Skin of body (tissue), 1 donor: ENCODE measurements at regions not wholly inside any gene's neighbourhood (a gene's known extent, or its start where the extent isn't known, plus 50 kb on each side); places are given as distances from the start of the nearest gene placed in this dataset.

Source experiments
- DNase-seq: peaks from one replicate; lab custom pipeline; 2025; lab: John Stamatoyannopoulos, UW

DNA sequence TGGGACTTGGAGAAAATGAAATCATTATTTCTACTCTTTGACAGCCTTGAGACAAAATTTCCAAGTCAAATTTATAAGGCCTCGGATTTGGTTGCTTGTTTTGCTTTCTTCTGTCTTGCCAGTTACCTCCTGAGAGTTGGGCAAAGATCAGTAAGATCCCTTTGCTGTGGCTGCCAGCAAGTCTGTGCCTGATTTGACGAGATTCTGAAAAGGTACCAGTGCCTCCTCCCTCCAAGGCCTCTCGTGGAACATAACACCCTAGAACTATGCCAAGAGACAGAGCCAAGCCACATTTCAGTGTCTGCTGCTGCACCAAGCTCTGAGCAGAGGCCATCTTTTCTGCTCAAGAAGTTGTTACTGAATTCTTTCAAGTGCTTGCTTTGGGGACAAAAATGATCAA lies 61.0 kb downstream of the GTPBP8 start:
- DNase-seq, result peak; percentile 67

DNA sequence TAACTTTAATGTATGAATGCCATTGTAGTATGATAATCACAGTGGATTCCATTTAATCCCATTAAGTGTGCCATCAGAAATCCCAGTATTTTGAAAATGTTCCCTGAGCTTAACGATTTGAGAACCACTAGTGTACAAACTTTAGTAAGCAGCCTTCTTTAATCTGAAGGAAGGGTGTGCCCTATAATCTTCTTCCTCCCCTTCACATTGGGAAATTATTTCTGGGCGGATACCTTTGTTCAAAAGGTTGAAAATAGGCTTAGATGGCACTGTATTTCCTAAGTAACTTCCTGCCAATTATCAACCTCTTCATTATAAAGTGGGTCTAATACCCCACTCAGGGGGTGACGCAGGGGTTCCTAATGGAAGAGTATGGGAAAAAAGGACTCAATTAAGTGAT lies 62.4 kb downstream of the GTPBP8 start:
- no peak for DNase-seq

GRCh38 chr3:113054552-113054951 lies 63.8 kb downstream of the GTPBP8 start:
- no peak for DNase-seq

- no peak for DNase-seq
Measured at GRCh38 chr3:113055201-113055600, 64.4 kb downstream of the GTPBP8 start.

DNA sequence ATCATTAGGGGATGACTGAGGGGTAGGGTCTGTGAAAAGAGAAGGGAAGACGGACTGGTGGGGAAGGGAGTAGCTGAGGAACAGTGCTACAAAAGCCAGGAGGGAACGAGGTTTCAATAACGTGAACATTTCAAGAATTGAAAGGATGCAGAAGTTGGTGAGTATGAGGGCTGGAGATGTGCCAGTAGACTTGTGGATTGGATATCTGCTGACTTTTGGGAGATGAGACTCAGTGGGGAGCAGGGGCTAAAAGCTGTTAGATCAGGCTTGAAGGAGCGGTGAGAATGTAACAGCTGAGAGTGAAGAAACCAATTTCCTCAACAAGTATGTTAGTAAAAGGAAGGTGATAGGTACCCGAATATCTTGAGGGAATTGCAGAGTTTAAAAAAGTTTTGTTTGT lies 65.2 kb downstream of the GTPBP8 start:
- no peak for DNase-seq

GRCh38 chr3:113057117-113057516 lies 66.3 kb downstream of the GTPBP8 start:
- peak; percentile 33 for DNase-seq

DNA sequence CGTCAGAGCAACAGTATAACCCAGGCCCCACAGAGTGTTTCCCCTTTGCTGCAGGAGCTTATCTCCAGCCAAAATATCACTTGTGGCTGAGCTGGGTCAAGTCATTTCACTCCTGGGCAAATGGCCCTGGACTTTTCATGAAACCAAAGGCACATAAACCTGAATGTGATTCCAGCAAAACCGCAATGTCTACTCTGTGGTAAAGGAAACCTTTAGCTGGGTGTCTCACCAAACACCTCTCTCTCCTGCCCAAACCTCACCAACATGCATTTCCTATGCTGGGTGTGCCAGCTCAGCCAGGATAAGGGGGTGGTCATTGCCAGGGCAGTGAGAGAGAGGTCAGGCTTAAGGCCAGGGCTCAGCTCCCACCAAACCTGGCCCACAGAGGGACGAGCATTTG lies 67.4 kb downstream of the GTPBP8 start:
- no peak for DNase-seq

DNA sequence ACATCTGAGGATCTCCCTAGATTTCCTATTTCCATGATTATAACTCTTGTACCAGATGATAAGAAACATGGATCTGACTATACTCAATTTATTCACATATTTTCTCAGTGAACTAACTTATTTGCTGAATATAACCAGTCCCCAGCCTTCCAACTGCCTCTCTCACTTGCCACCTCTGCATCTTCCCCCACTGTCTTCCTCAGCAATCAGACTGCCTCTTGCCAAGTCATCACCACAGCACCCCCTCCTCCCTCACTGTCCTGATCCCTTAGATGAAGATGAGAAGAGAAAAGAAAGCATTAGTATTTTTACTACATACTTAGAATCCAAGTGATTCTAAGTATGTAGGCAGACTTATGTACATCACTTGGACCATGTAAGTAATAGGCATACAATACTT lies 71.9 kb downstream of the GTPBP8 start:
- DNase-seq, result no peak

DNA sequence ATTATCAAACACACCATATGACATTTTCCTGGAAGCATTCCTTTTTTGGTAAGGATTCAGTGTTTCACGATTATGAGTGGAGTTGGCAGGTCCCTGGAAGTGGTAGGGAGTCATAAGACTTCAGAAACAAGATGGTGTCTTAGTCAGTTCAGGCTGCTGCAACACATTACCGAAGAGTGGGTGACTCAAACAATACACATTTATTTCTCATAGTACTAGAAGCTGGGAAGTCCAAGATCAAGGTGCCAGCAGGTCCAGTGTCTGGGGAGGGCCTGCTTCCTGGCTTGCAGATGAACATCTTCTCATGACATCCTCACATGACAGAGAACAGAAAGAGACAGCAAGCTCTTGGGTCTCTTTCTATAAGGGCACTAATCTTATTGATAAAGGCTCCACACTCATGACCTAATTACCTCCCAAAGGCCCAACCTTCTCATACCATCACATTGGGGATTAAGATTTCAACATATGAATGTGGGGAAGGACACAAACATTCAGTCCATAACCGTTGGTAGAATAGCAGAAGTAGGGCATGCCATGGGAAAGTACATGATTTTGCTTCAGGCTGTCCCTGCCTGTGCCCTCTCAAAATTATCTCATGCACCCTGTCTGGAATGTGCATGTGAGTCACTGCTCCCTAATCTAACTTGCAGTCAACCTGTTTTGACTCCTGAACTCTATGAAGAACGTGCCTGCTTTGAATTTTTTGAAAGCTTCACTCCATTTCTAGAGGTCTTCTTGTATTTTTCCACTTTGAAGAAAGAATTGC lies 72.5 kb downstream of the GTPBP8 start:
- DNase-seq, result no peak

- no peak for DNase-seq
Measured at GRCh38 chr3:113064183-113064582, 73.4 kb downstream of the GTPBP8 start.

- DNase-seq, result no peak
Measured at GRCh38 chr3:113065336-113065735, 74.6 kb downstream of the GTPBP8 start.

- peak; percentile 92 for DNase-seq
Measured at GRCh38 chr3:113070072-113070640, 79.4 kb downstream of the GTPBP8 start.

DNA sequence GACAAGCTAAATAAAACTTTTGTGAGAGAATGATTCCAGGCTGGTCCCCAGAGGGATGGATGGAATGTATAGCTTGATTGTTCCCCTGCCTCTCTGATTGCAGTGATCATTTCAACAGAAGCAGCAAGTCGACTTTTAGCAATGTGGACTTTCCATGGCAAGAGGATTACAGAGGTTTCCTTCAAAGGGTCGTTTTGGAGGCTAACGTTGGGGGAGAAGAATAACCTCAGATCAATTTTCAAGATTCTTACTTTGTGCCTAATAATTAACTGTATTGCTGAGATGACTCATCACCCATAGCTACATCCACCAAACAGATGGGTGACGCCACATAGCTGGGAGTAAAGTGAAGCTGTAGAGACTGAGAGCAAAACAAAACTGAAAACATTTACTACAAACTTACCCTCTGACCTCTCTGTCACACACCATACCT lies 79.9 kb downstream of the GTPBP8 start:
- peak; percentile 85 for DNase-seq

DNA sequence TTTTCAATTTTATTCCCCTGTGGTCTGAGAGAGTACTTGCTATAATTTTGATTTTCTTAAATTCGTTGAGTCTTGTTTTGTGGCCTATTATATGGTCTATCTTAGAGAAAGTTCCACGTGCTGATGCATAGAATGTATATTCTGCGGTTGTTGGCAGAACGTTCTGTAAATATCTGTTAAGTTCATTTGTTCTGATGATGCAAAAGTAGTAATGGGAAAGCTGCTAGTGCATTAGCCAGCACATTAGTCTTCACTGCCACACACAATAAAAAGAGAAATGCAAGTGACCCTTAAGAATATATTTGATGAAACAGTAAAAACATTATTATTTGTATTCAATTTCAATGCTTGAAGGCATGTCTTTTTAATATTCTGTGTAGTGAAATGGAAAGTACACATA lies 84.8 kb downstream of the GTPBP8 start:
- DNase-seq, result no peak

DNA sequence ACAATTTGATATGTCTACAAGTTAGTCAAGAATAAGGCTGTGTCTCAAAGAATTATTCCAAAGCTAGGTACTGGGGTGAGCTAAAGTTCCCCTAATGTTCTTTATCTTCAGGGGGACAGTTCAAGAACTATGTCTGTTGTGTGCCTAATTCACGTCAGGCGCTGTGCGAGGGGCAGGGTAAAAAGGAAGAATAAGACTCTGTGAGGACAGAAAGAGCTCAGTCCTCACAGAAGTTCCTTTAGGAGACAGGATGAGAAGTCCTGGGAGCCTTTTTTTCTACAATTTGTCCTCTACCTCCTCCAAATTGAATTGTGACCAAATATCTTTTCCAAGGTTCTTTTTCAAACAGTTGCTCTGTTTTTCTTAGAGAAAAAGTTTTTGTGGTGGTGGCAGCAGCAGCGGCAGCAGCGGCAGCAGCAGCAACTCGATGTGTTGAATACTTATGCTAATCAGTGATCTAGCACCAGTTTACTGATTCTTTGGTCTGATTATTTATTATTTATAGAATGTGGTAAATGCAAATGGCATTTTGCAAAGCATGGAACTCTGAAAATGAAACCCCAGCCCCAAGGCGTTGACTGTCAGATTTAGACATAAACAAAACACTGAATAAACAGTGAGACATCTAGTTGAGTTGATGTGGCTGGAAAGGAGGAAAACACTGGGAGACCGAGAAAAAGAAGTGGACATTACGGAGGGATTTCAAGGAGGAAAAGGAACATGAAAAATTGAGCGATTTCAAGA lies 88.6 kb downstream of the GTPBP8 start:
- no peak for DNase-seq

GRCh38 chr3:113084777-113085176 lies 94.0 kb downstream of the GTPBP8 start:
- DNase-seq, result peak; percentile 90

GRCh38 chr3:113086560-113087461 lies 96.0 kb downstream of the GTPBP8 start:
- DNase-seq, result no peak

GRCh38 chr3:113088616-113089015 lies 97.8 kb downstream of the GTPBP8 start:
- DNase-seq, result no peak

DNA sequence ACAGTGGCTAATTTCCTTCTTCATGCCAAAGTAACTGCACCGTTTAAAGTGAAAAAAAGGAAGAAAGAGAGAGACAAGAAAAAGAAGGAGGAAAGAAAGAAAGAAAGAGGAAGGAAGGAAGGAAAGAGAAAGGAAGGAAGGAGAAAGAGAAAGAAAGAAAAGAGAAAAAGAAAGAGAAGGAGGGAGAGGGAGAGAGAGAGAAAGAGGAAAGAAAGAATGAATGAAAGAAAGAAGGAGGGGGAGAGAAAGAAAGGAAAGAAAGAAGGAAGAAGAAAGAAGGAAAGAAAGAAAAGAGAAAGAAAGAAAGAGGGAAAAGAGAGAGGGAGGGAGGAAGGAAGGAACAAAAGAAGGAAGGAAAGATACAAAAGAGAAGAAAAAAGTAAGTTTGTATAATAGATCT lies 100.6 kb downstream of the GTPBP8 start:
- no peak for DNase-seq

GRCh38 chr3:113092746-113093145 lies 102.0 kb downstream of the GTPBP8 start:
- no peak for DNase-seq
